ENCODE measurements at regions not wholly inside any gene's neighbourhood (a gene's known extent, or its start where the extent isn't known, plus 50 kb on each side); places are given as distances from the start of the nearest gene placed in this dataset.

GRCh38 chr16:85446951-85447692, 166.0 kb upstream of the GSE1 start:
- TF ChIP-seq CTCF (IDR thresholded peaks at IDR 0.05) (no peak), EP300 (IDR thresholded peaks at IDR 0.05; ENCODE audit: low read depth) (no peak), POLR2A (IDR thresholded peaks at IDR 0.05) (no peak), POLR2AphosphoS5 (IDR thresholded peaks at IDR 0.05) (peak; percentile 71 to 74 (median 74))
